OCI-LY3 (cell line): ENCODE measurements at regions not wholly inside any gene's neighbourhood (a gene's known extent, or its start where the extent isn't known, plus 50 kb on each side); places are given as distances from the start of the nearest gene placed in this dataset.

ENCODE experiments used
- H2AFZ ChIP-seq: fragments of 200-600, 300-600 bp; shearing (Covaris generic); 2 replicates; pipeline ENCODE4 v1.6.0; 2014; ENCODE audit warnings: antibody characterized with exemption, low read depth, low read length
- H3K27ac ChIP-seq: fragments of 200-600, 300-600 bp; sonication (generic); 2 replicates; pipeline ENCODE4 v1.5.1; 2014; ENCODE audit warnings: mild to moderate bottlenecking, low read length, moderate library complexity, mixed read lengths
- H3K27me3 ChIP-seq: fragments of 200-600, 300-600 bp; sonication (generic); 2 replicates; pipeline ENCODE4 v1.6.1; 2014; ENCODE audit warnings: low read depth, low read length, mixed read lengths
- H3K36me3 ChIP-seq: fragments of 200-600, 300-600 bp; sonication (generic); replicated peaks from 2 replicates; pipeline ENCODE3; 2014; ENCODE audit warnings: low read depth, low read length, mixed read lengths
- H3K4me1 ChIP-seq: fragments of 300-600, 200-600 bp; sonication (generic); 2 replicates; pipeline ENCODE4 v1.6.1; 2014; ENCODE audit warnings: low read length, mixed read lengths
- H3K4me2 ChIP-seq: fragments of 200-600, 300-600 bp; sonication (generic); 2 replicates; pipeline ENCODE4 v1.6.1; 2014; ENCODE audit warnings: low read length, mixed read lengths
- H3K4me3 ChIP-seq: fragments of 300-600, 200-600 bp; sonication (generic); 2 replicates; pipeline ENCODE4 v1.5.1; 2014; ENCODE audit warnings: antibody characterized with exemption, mild to moderate bottlenecking, low read length, moderate library complexity
- H3K79me2 ChIP-seq: fragments of 300-600, 200-600 bp; shearing (Covaris generic); 2 replicates; pipeline ENCODE4 v1.6.1; 2014; ENCODE audit warnings: mild to moderate bottlenecking, low read length, mixed read lengths
- H3K9ac ChIP-seq: fragments of 300-600, 200-600 bp; shearing (Covaris generic); 2 replicates; pipeline ENCODE4 v1.6.0; 2014; ENCODE audit warnings: mild to moderate bottlenecking, low read length, moderate library complexity
- H3K9me3 ChIP-seq: fragments of 200-600, 300-600 bp; shearing (Covaris generic); 2 replicates; pipeline ENCODE4 v1.6.1; 2014; ENCODE audit warnings: low read length, mixed read lengths; ENCODE audit not compliant: insufficient read depth
- H4K20me1 ChIP-seq: fragments of 200-600, 300-600 bp; sonication (generic); 2 replicates; pipeline ENCODE4 v1.6.1; 2016; ENCODE audit warnings: low read length, mixed read lengths; ENCODE audit not compliant: insufficient read depth
- EZH2phosphoT487 ChIP-seq: fragments of 200-600 bp; shearing (Covaris generic); IDR thresholded peaks from 2 replicates; pipeline ENCODE4 v1.6.1; 2018; ENCODE audit warnings: antibody characterized with exemption, mixed run types, low read depth
- TF ChIP-seq, protein P1 (sequence below): fragments of 200-600, 300-600 bp; sonication (generic); IDR thresholded peaks from 2 replicates; pipeline ENCODE4 v1.5.1; 2014; ENCODE audit warnings: antibody characterized with exemption, low read length, low read depth

DNA sequence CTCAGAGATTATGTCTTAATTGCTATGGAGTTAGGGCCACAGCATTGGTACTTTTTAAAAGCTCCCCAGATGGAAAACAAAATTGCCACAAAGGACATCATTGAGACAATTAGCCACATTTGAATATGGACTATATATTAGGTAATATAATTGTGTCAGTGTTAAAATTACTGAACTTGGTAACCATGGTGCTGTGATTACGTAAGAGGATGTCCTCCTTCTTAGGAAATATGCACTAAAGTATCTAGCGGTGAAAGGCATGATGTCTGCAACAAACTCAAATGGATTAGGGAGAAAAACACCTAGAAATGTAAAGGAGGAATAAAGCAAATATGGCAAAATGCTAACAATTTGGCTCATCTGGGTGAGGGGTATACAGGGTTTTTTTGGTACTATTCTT, 89.9 kb upstream of the PAK3 start:
- no peak overlapping the region for H3K27ac ChIP-seq
- H4K20me1 ChIP-seq: no peaks in the 10 kb centered on the region
- H3K4me3 ChIP-seq: no peak overlapping the region
- H3K27me3 ChIP-seq: no peaks in the 10 kb centered on the region
- H3K36me3 ChIP-seq: no peaks in the 10 kb centered on the region
- no peak overlapping the region for H3K9ac ChIP-seq
- H2AFZ ChIP-seq: no peak overlapping the region
- no peaks in the 10 kb centered on the region for H3K4me1 ChIP-seq
- no peaks in the 10 kb centered on the region for H3K9me3 ChIP-seq
- H3K79me2 ChIP-seq: no peaks in the 10 kb centered on the region
- H3K4me2 ChIP-seq: no peak overlapping the region
- TF ChIP-seq, protein P1, sequence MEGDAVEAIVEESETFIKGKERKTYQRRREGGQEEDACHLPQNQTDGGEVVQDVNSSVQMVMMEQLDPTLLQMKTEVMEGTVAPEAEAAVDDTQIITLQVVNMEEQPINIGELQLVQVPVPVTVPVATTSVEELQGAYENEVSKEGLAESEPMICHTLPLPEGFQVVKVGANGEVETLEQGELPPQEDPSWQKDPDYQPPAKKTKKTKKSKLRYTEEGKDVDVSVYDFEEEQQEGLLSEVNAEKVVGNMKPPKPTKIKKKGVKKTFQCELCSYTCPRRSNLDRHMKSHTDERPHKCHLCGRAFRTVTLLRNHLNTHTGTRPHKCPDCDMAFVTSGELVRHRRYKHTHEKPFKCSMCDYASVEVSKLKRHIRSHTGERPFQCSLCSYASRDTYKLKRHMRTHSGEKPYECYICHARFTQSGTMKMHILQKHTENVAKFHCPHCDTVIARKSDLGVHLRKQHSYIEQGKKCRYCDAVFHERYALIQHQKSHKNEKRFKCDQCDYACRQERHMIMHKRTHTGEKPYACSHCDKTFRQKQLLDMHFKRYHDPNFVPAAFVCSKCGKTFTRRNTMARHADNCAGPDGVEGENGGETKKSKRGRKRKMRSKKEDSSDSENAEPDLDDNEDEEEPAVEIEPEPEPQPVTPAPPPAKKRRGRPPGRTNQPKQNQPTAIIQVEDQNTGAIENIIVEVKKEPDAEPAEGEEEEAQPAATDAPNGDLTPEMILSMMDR: no peak
- TF ChIP-seq EZH2phosphoT487: no peak

DNA sequence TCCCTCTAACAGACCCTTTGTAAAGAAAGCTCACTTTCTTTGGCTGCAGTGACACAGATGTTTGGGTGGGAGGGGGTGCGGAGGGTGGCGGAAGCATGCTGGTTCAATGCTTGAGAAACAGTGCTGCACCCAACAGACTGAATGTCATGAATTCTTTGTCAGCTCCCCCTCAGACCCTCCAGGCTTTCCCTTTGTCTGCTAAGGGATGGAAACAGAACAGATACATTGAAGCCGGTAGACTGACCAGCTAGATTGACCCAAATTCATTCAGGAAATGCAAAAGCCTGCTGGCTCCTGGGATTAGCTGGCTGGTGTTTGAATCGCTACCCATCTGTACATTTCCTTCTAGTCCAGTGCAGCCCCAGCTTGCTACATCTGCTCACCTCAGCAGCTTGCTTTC, 90.8 kb upstream of the PAK3 start:
- Histone ChIP-seq H3K4me3 (no peak overlapping the region), H4K20me1 (no peaks in the 10 kb centered on the region), H3K27ac (no peak overlapping the region), H2AFZ (no peak overlapping the region), H3K9ac (no peak overlapping the region), H3K79me2 (no peaks in the 10 kb centered on the region), H3K27me3 (no peaks in the 10 kb centered on the region), H3K4me1 (no peaks in the 10 kb centered on the region), H3K9me3 (no peaks in the 10 kb centered on the region), H3K36me3 (no peaks in the 10 kb centered on the region), H3K4me2 (no peak overlapping the region)
- TF ChIP-seq, protein P1: no peak
- TF ChIP-seq EZH2phosphoT487: no peak

DNA sequence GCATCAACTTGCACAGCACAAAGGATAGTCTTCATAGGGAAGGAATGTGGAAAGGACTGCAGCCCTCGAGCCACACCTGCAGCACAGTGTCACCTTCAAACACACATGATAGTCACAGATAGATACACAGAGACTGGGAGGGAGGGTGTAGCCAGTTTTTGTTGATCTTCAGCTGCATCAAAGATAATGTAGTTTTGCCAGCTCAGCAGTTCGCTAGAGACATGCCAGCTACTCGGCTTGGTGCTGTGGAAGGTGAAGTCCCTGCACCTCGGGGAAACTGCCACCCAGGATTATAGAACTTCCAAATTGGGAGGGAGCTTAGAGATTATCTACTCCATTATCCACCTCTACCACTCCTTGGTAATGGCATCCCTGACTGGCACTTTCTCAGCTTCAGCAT, 92.9 kb upstream of the PAK3 start:
- Histone ChIP-seq H3K4me2 (no peak overlapping the region), H3K4me1 (no peaks in the 10 kb centered on the region), H3K79me2 (no peaks in the 10 kb centered on the region), H3K4me3 (no peak overlapping the region), H2AFZ (no peak overlapping the region), H3K27me3 (no peaks in the 10 kb centered on the region), H4K20me1 (no peaks in the 10 kb centered on the region), H3K27ac (no peak overlapping the region), H3K9ac (no peak overlapping the region), H3K36me3 (no peaks in the 10 kb centered on the region), H3K9me3 (no peaks in the 10 kb centered on the region)
- no peak for TF ChIP-seq EZH2phosphoT487
- TF ChIP-seq, protein P1: no peak

DNA sequence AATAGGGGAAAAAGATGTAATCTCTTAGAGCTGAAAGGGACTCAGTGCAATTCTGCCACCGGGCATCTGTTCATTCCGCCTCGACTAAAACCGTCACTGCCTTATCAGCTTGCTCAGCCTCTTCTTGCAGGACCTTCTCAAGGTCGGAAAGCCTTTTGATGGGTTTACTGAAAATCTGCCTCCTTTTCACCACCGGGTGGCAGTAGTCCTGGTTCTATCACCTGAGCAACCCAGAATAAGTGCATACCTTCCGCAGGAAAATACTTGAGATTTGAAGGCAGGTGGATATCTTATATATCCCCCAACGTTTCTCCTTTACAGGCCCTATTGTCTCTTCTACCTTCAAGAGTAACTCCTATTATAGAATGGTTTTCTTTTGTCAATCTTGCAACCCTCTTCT, 103.4 kb upstream of the PAK3 start:
- Histone ChIP-seq H3K79me2 (no peaks in the 10 kb centered on the region), H3K27ac (no peak overlapping the region), H4K20me1 (no peaks in the 10 kb centered on the region), H3K4me1 (no peaks in the 10 kb centered on the region), H2AFZ (no peak overlapping the region), H3K27me3 (no peaks in the 10 kb centered on the region), H3K4me2 (no peak overlapping the region), H3K36me3 (no peaks in the 10 kb centered on the region), H3K4me3 (no peak overlapping the region), H3K9ac (no peak overlapping the region), H3K9me3 (no peaks in the 10 kb centered on the region)
- TF ChIP-seq, protein P1: peak; percentile 53
- TF ChIP-seq EZH2phosphoT487: no peak
